GM12878 (cell line): ENCODE measurements at regions not wholly inside any gene's neighbourhood (a gene's known extent, or its start where the extent isn't known, plus 50 kb on each side); places are given as distances from the start of the nearest gene placed in this dataset.

Experiments
- ATAC-seq: fragments of 200-7000 bp; cut with Tn5 transposase; 3 replicates; pipeline ENCODE4 v1.9.1; 2020; ENCODE audit warnings: mild to moderate bottlenecking, moderate library complexity
- BruUV-seq: library from RNA; stranded (reverse); fragments of 400-500 nt; replicated peaks from 2 replicates; lab custom pipeline; 2021; lab: Mats Ljungman, UMichigan
- CTCF ChIA-PET: fragments of 300-600 bp; sonication (Branson Sonifier 250); formaldehyde crosslinking; extraction: SDS; loops from one replicate; lab custom pipeline; 2021; ENCODE audit warnings: inconsistent platforms; lab: Yijun Ruan, JAX
- POLR2A ChIA-PET: fragments of 350-600 bp; formaldehyde crosslinking; extraction: SDS; loops from one replicate; lab custom pipeline; 2021; ENCODE audit warnings: inconsistent platforms; lab: Charles Lee
- RAD21 ChIA-PET: fragments of 300-600 bp; sonication (Branson Sonifier 250); formaldehyde crosslinking; loops from one replicate; lab custom pipeline; 2023; ENCODE audit warnings: antibody characterized with exemption; ENCODE audit not compliant: unreplicated experiment; lab: Charles Lee
- SMC1A ChIA-PET: fragments of 300-600 bp; sonication (Branson Sonifier 250); formaldehyde crosslinking; loops from one replicate; lab custom pipeline; 2023; ENCODE audit not compliant: unreplicated experiment, uncharacterized antibody; lab: Charles Lee
- DNase-seq: peaks from one replicate; pipeline ENCODE4 v3.0.0-alpha.2; 2011; ENCODE audit warnings: low read depth, low spot score
- FAIRE-seq: peaks from 3 replicates; lab custom pipeline; 2011; peaks lifted over from hg19 to GRCh38; lab: Jason Lieb, UNC
- H2AFZ ChIP-seq: 2 replicates; pipeline ENCODE4 v1.6.0; 2011; ENCODE audit warnings: low read depth, low read length, control low read depth; ENCODE audit not compliant: control insufficient read depth
- H3K27ac ChIP-seq: 2 replicates; pipeline ENCODE4 v1.5.1; 2011; ENCODE audit warnings: control low read depth; ENCODE audit not compliant: control insufficient read depth, insufficient read depth
- H3K27me3 ChIP-seq, 2 experiments: replicated peaks in 1 of 2; 2 replicates each; pipeline versions ENCODE4 v1.6.0 to v1.6.1; 2011; ENCODE audit warnings: low read length in 1 of 2; ENCODE audit not compliant: control insufficient read depth in 2 of 2, insufficient read depth in 2 of 2
- H3K36me3 ChIP-seq, 2 experiments: 2 replicates each; pipeline ENCODE4 v1.5.1; 2011; ENCODE audit warnings: low read length in 1 of 2; ENCODE audit not compliant: control insufficient read depth in 2 of 2, insufficient read depth in 2 of 2
- H3K4me1 ChIP-seq: 2 replicates; pipeline ENCODE4 v1.6.1; 2011; ENCODE audit warnings: mild to moderate bottlenecking, low read length, moderate library complexity, mixed read lengths; ENCODE audit not compliant: control insufficient read depth, insufficient read depth
- H3K4me2 ChIP-seq: 2 replicates; pipeline ENCODE4 v1.6.0; 2011; ENCODE audit warnings: control low read depth; ENCODE audit not compliant: control insufficient read depth, insufficient read depth
- H3K4me3 ChIP-seq: fragments of 200-600 bp; sonication (generic); 2 replicates; pipeline ENCODE4 v1.5.1; 2016
- H3K79me2 ChIP-seq: 2 replicates; pipeline ENCODE4 v1.6.0; 2011; ENCODE audit warnings: low read length; ENCODE audit not compliant: control insufficient read depth, insufficient read depth
- H3K9ac ChIP-seq: 2 replicates; pipeline ENCODE4 v1.8.0; 2011; ENCODE audit warnings: low read length, control low read depth, mixed read lengths; ENCODE audit not compliant: control insufficient read depth, insufficient read depth
- H3K9me3 ChIP-seq: replicated peaks from 3 replicates; pipeline ENCODE4 v1.5.1; 2011; ENCODE audit warnings: mild to moderate bottlenecking, low read length; ENCODE audit not compliant: control insufficient read depth, insufficient read depth
- H4K20me1 ChIP-seq: 2 replicates; pipeline ENCODE4 v1.6.0; 2011; ENCODE audit not compliant: control insufficient read depth, insufficient read depth
- BRCA1 ChIP-seq: IDR thresholded peaks from 2 replicates; pipeline ENCODE4 v1.6.1; 2011; ENCODE audit warnings: low read depth, low read length, improper control_type of control experiment
- CBFB ChIP-seq: IDR thresholded peaks from 2 replicates; pipeline ENCODE4 v1.6.1; 2016; ENCODE audit warnings: antibody characterized with exemption, low read depth
- CBX3 ChIP-seq: fragments of 200-600 bp; sonication (generic); IDR thresholded peaks from 2 replicates; pipeline ENCODE4 v1.6.1; 2016; ENCODE audit warnings: low read depth, borderline replicate concordance
- EZH2 ChIP-seq: IDR thresholded peaks from 2 replicates; pipeline ENCODE4 v1.6.1; 2012; ENCODE audit warnings: low read depth, mild to moderate bottlenecking, control low read depth, inconsistent platforms, low read length, borderline replicate concordance; ENCODE audit not compliant: control insufficient read depth
- FOXK2 ChIP-seq: fragments of 450-650 bp; IDR thresholded peaks from 2 replicates; pipeline ENCODE4 v1.6.1; 2017; ENCODE audit warnings: mild to moderate bottlenecking, moderate library complexity
- JUNB ChIP-seq: IDR thresholded peaks from 2 replicates; pipeline ENCODE4 v1.6.1; 2016; ENCODE audit warnings: antibody characterized with exemption, mild to moderate bottlenecking
- KAT2A ChIP-seq: conservative IDR thresholded peaks from 2 replicates; pipeline ENCODE4 v1.6.1; 2011; ENCODE audit warnings: low read depth, low read length; ENCODE audit not compliant: control insufficient read depth
- MEF2B ChIP-seq: fragments of 450-650 bp; IDR thresholded peaks from 2 replicates; pipeline ENCODE4 v1.6.1; 2018; ENCODE audit warnings: mild to moderate bottlenecking, moderate library complexity; ENCODE audit not compliant: partially characterized antibody, poor library complexity, severe bottlenecking
- MTA3 ChIP-seq: IDR thresholded peaks from 2 replicates; pipeline ENCODE4 v1.6.1; 2012; ENCODE audit warnings: low read length, inconsistent platforms, borderline replicate concordance
- NR2C2 ChIP-seq: IDR thresholded peaks from 2 replicates; pipeline ENCODE4 v1.6.1; 2011; ENCODE audit warnings: borderline replicate concordance, low read depth; ENCODE audit not compliant: control insufficient read depth, insufficient read length
- SREBF2 ChIP-seq: IDR thresholded peaks from 2 replicates; pipeline ENCODE4 v1.6.1; 2012; ENCODE audit warnings: mild to moderate bottlenecking, low read length
- YY1 ChIP-seq: IDR thresholded peaks from 2 replicates; pipeline ENCODE4 v1.6.1; 2011; ENCODE audit warnings: low read depth, mild to moderate bottlenecking, low read length
- ZNF207 ChIP-seq: fragments of 450-650 bp; IDR thresholded peaks from 2 replicates; pipeline ENCODE4 v1.6.1; 2014; ENCODE audit warnings: antibody characterized with exemption, mild to moderate bottlenecking, borderline replicate concordance
- ZNF217 ChIP-seq: fragments of 450-650 bp; IDR thresholded peaks from 2 replicates; pipeline ENCODE4 v1.6.1; 2017; ENCODE audit warnings: antibody characterized with exemption, mild to moderate bottlenecking
- ZNF622 ChIP-seq: fragments of 450-650 bp; IDR thresholded peaks from 2 replicates; pipeline ENCODE4 v1.6.1; 2017; ENCODE audit warnings: mild to moderate bottlenecking, inconsistent platforms
- ZZZ3 ChIP-seq: IDR thresholded peaks from 2 replicates; pipeline ENCODE4 v1.6.1; 2011; ENCODE audit warnings: low read depth; ENCODE audit not compliant: control insufficient read depth, insufficient read length
- WGBS: methylation state at CpG from one replicate; pipeline ENCODE4 v1.1.6; 2016; ENCODE audit warnings: low lambda C conversion rate; ENCODE audit not compliant: insufficient replicate concordance, insufficient coverage; ENCODE audit errors: missing lambda C conversion rate; 5-methylcytosine and 5-hydroxymethylcytosine counted together
- in situ Hi-C: fragments of 300-500 bp; cut with MboI; formaldehyde crosslinking; loops from 9 replicates; pipeline ENCODE4 v1.14.3; 2018; ENCODE audit warnings: mixed read lengths
- intact Hi-C: fragments of 100-400 bp; cut with micrococcal nuclease; formaldehyde crosslinking; loops from one replicate; pipeline ENCODE4 v1.14.2; 2022; ENCODE audit not compliant: unreplicated experiment
- TF ChIP-seq, protein P1 (sequence below): fragments of 450-650 bp; IDR thresholded peaks from 2 replicates; pipeline ENCODE4 v1.6.1; 2014; ENCODE audit warnings: mild to moderate bottlenecking
- TF ChIP-seq, protein P2 (sequence below): fragments of 450-650 bp; IDR thresholded peaks from 2 replicates; pipeline ENCODE4 v1.6.1; 2017; ENCODE audit warnings: mild to moderate bottlenecking, moderate library complexity
- TF ChIP-seq, protein P3 (sequence below): IDR thresholded peaks from 2 replicates; pipeline ENCODE4 v1.6.1; 2012; ENCODE audit warnings: low read depth, low read length, improper control_type of control experiment
- TF ChIP-seq, protein P4 (sequence below): IDR thresholded peaks from 2 replicates; pipeline ENCODE4 v1.6.1; 2012; ENCODE audit warnings: low read depth, low read length, improper control_type of control experiment

DNA sequence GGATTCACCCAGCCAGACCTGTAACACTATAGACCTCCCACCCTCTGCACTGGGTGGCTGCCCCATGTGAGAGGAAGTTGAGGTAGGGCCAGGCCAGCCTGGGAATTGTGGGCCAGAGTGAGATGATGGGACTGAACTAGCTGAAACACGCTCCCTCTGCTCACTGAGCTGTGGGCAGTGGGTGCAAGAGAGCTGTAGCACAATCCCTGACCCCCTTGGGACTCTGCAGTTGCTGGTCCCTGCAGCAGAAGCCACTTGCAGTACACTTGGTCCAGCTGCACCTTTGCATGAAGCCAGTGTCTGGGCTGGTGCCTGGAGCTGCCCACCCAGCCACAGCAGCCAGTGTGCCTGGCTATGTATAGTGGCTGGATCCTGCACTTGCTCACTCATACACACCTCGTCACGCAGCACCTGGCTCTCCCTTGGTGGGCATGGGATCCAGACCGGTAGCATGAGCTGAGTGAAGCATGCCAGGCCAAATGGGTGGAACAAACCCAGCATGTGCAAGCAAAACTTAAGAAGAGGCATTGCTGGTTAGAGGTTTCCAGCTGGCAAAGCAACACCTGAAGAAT is 805.7 kb upstream of the GBE1 start:
- RAD21 ChIA-PET, result no interaction called here

More for the DNA sequence above, 805.7 kb upstream of the GBE1 start:
- Histone ChIP-seq H3K4me1 (no peaks in the 10 kb centered on the region), H3K79me2 (no peaks in the 10 kb centered on the region), H4K20me1 (no peaks in the 10 kb centered on the region), H3K4me3 (no peak overlapping the region), H2AFZ (no peak overlapping the region), H3K9ac (no peak overlapping the region), H3K4me2 (no peak overlapping the region), H3K27ac (no peak overlapping the region), H3K9me3 (no peaks in the 10 kb centered on the region), H3K36me3 (no peaks in the 10 kb centered on the region), H3K27me3 (no peaks in the 10 kb centered on the region)
- ChIA-PET CTCF (no interaction called here), POLR2A (no interaction called here), SMC1A (no interaction called here)
- FAIRE-seq (no peak), DNase-seq (no peak), ATAC-seq (no peak)
- in situ Hi-C loops (no loop called here), intact Hi-C loops (no loop called here)
- BruUV-seq, result no TSS peak
- TF ChIP-seq SREBF2, result no peak
- no peak for TF ChIP-seq NR2C2
- TF ChIP-seq YY1, result no peak
- no peak for TF ChIP-seq FOXK2
- no peak for TF ChIP-seq ZNF217
- no peak for TF ChIP-seq ZNF622
- TF ChIP-seq, protein P1, sequence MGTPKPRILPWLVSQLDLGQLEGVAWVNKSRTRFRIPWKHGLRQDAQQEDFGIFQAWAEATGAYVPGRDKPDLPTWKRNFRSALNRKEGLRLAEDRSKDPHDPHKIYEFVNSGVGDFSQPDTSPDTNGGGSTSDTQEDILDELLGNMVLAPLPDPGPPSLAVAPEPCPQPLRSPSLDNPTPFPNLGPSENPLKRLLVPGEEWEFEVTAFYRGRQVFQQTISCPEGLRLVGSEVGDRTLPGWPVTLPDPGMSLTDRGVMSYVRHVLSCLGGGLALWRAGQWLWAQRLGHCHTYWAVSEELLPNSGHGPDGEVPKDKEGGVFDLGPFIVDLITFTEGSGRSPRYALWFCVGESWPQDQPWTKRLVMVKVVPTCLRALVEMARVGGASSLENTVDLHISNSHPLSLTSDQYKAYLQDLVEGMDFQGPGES, result no peak
- TF ChIP-seq MTA3, result no peak
- TF ChIP-seq BRCA1, result no peak
- no peak for TF ChIP-seq EZH2
- no peak for TF ChIP-seq CBX3
- no peak for TF ChIP-seq ZNF207
- no peak for TF ChIP-seq ZZZ3
- no peak for TF ChIP-seq CBFB
- TF ChIP-seq JUNB, result no peak
- TF ChIP-seq KAT2A, result no peak
- no peak for TF ChIP-seq MEF2B
- TF ChIP-seq, protein P2, sequence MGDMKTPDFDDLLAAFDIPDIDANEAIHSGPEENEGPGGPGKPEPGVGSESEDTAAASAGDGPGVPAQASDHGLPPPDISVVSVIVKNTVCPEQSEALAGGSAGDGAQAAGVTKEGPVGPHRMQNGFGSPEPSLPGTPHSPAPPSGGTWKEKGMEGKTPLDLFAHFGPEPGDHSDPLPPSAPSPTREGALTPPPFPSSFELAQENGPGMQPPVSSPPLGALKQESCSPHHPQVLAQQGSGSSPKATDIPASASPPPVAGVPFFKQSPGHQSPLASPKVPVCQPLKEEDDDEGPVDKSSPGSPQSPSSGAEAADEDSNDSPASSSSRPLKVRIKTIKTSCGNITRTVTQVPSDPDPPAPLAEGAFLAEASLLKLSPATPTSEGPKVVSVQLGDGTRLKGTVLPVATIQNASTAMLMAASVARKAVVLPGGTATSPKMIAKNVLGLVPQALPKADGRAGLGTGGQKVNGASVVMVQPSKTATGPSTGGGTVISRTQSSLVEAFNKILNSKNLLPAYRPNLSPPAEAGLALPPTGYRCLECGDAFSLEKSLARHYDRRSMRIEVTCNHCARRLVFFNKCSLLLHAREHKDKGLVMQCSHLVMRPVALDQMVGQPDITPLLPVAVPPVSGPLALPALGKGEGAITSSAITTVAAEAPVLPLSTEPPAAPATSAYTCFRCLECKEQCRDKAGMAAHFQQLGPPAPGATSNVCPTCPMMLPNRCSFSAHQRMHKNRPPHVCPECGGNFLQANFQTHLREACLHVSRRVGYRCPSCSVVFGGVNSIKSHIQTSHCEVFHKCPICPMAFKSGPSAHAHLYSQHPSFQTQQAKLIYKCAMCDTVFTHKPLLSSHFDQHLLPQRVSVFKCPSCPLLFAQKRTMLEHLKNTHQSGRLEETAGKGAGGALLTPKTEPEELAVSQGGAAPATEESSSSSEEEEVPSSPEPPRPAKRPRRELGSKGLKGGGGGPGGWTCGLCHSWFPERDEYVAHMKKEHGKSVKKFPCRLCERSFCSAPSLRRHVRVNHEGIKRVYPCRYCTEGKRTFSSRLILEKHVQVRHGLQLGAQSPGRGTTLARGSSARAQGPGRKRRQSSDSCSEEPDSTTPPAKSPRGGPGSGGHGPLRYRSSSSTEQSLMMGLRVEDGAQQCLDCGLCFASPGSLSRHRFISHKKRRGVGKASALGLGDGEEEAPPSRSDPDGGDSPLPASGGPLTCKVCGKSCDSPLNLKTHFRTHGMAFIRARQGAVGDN, result no peak
- TF ChIP-seq, protein P3, sequence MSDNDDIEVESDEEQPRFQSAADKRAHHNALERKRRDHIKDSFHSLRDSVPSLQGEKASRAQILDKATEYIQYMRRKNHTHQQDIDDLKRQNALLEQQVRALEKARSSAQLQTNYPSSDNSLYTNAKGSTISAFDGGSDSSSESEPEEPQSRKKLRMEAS, result no peak
- TF ChIP-seq, protein P4, sequence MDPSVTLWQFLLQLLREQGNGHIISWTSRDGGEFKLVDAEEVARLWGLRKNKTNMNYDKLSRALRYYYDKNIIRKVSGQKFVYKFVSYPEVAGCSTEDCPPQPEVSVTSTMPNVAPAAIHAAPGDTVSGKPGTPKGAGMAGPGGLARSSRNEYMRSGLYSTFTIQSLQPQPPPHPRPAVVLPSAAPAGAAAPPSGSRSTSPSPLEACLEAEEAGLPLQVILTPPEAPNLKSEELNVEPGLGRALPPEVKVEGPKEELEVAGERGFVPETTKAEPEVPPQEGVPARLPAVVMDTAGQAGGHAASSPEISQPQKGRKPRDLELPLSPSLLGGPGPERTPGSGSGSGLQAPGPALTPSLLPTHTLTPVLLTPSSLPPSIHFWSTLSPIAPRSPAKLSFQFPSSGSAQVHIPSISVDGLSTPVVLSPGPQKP, result no peak
- 8% methylated on average over 4 of the region's 4 CpGs for WGBS
